ENCODE measurements at regions not wholly inside any gene's neighbourhood (a gene's known extent, or its start where the extent isn't known, plus 50 kb on each side); places are given as distances from the start of the nearest gene placed in this dataset.

- H3K4me2 ChIP-seq (ENCODE audit: insufficient read depth, insufficient read length, low read length) = no peak overlapping the region
- DNase-seq = no peak
- no peak overlapping the region for H3K23ac ChIP-seq (ENCODE audit: insufficient read length, low read depth, low read length)
- H3K18ac ChIP-seq (ENCODE audit: insufficient read length, low read depth, low read length) = no peak overlapping the region
- no peak overlapping the region for H3K56ac ChIP-seq (ENCODE audit: insufficient read length, low read depth, low read length)
- no peak overlapping the region for H4K91ac ChIP-seq (ENCODE audit: insufficient read length, low read depth, low read length)
- no CpG with 5 or more reads among the region's 5 CpGs for WGBS (ENCODE audit: extremely low coverage, insufficient read length, low lambda C conversion rate)
- TF ChIP-seq, protein P1, sequence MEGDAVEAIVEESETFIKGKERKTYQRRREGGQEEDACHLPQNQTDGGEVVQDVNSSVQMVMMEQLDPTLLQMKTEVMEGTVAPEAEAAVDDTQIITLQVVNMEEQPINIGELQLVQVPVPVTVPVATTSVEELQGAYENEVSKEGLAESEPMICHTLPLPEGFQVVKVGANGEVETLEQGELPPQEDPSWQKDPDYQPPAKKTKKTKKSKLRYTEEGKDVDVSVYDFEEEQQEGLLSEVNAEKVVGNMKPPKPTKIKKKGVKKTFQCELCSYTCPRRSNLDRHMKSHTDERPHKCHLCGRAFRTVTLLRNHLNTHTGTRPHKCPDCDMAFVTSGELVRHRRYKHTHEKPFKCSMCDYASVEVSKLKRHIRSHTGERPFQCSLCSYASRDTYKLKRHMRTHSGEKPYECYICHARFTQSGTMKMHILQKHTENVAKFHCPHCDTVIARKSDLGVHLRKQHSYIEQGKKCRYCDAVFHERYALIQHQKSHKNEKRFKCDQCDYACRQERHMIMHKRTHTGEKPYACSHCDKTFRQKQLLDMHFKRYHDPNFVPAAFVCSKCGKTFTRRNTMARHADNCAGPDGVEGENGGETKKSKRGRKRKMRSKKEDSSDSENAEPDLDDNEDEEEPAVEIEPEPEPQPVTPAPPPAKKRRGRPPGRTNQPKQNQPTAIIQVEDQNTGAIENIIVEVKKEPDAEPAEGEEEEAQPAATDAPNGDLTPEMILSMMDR (conservative IDR thresholded peaks at IDR 0.05) = no peak
- H3K9ac ChIP-seq (ENCODE audit: extremely low read depth, insufficient read length, low read length) = no peak overlapping the region
- H3K79me1 ChIP-seq (ENCODE audit: insufficient read depth, low read depth, low read length, poor library complexity, severe bottlenecking) = no peaks in the 10 kb centered on the region
- H2BK20ac ChIP-seq (ENCODE audit: low read depth, low read length, poor library complexity, severe bottlenecking) = no peak overlapping the region
- no peak overlapping the region for H2BK12ac ChIP-seq (ENCODE audit: insufficient read length, low read depth, low read length)
- H3K4ac ChIP-seq (ENCODE audit: low read depth, low read length) = no peak overlapping the region
- peaks cover 7 to 16% (median 10%) of the 10 kb centered on the region in 3 experiments for H3K36me3 Mint-ChIP-seq (ENCODE audit: insufficient read depth in 1 of 3, low read depth in 3 of 3)
- H2AFZ ChIP-seq (ENCODE audit: low read length) = no peak overlapping the region
- no peaks in the 10 kb centered on the region for H4K20me1 ChIP-seq (ENCODE audit: control insufficient read depth, insufficient read depth, insufficient read length)
- no peaks in the 10 kb centered on the region; the same call in 1 of the 2 replicates for H3K27me3 ChIP-seq (ENCODE audit: insufficient read depth, low read length)
- H3K4me3 Mint-ChIP-seq = no peak overlapping the region
- H3K4me1 ChIP-seq (ENCODE audit: insufficient read depth, low read length) = no peaks in the 10 kb centered on the region
- no peak overlapping the region for H3K14ac ChIP-seq (ENCODE audit: insufficient read depth, low read length)
- no peak overlapping the region for H3T11ph ChIP-seq (ENCODE audit: low read length)
- H3K9me3 ChIP-seq (ENCODE audit: control insufficient read depth, low read depth, low read length) = peaks cover 14% of the 10 kb centered on the region
- H3K79me2 ChIP-seq (ENCODE audit: insufficient read depth, low read length) = no peaks in the 10 kb centered on the region
- no peak overlapping the region for H2BK5ac ChIP-seq (ENCODE audit: insufficient read length, low read length)
- H3K23me2 ChIP-seq (ENCODE audit: insufficient read length, low read depth, low read length, poor library complexity, severe bottlenecking) = no peaks in the 10 kb centered on the region
- H2BK120ac ChIP-seq (ENCODE audit: low read depth, low read length, poor library complexity, severe bottlenecking) = no peak overlapping the region
- no peak overlapping the region for H2AK5ac ChIP-seq (ENCODE audit: insufficient read length, low read length)
- no peaks in the 10 kb centered on the region; the same call in 1 of the 2 replicates for H3K27me3 Mint-ChIP-seq (ENCODE audit: low read depth)
- H3K9me3 Mint-ChIP-seq = peaks cover 10 to 11% of the 10 kb centered on the region in 2 experiments
- no peak overlapping the region for H2BK15ac ChIP-seq (ENCODE audit: low read depth, low read length)
- H3K27ac ChIP-seq (ENCODE audit: insufficient read length, low read depth, low read length) = no peak overlapping the region
- H3K27ac Mint-ChIP-seq = no peak overlapping the region
- H4K5ac ChIP-seq (ENCODE audit: insufficient read length, low read depth, low read length) = no peak overlapping the region
- peaks cover 2 to 5% of the 10 kb centered on the region in 2 experiments; a peak in 1 of 4 replicates for H3K4me1 Mint-ChIP-seq
- no peak overlapping the region for H4K8ac ChIP-seq (replicated peaks; ENCODE audit: insufficient read length, low read depth, low read length)
Measured at GRCh38 chr5:116664988-116665387, 90.4 kb upstream of the SEMA6A start.
